Natural killer cell (primary cell): ENCODE measurements at regions not wholly inside any gene's neighbourhood (a gene's known extent, or its start where the extent isn't known, plus 50 kb on each side); places are given as distances from the start of the nearest gene placed in this dataset.

Source experiments
- ATAC-seq, 3 donors: fragments of 150-1000 bp in 2 of 3; fragments of 200-7000 bp in 1 of 3; cut with Tn5 transposase; 1 replicate in 1 of 3; 2 replicates in 2 of 3; pipeline ENCODE4 v1.10.0; 2021; ENCODE audit warnings: mild to moderate bottlenecking in 2 of 3, moderate library complexity in 2 of 3
- DNase-seq, 2 donors: peaks; one replicate each; pipeline versions ENCODE4 v3.0.0 to v3.0.0-alpha.2; 2013 to 2021; ENCODE audit warnings: mixed read lengths in 1 of 2
- H3K27ac ChIP-seq: one replicate; pipeline ENCODE4 v1.5.1; 2013; ENCODE audit warnings: mild to moderate bottlenecking, low read length
- H3K27me3 ChIP-seq: one replicate; pipeline ENCODE4 v1.6.1; 2013; ENCODE audit warnings: low read length; ENCODE audit not compliant: control insufficient read depth, insufficient read depth
- H3K36me3 ChIP-seq: one replicate; pipeline ENCODE4 v1.6.1; 2013; ENCODE audit warnings: low read length; ENCODE audit not compliant: control insufficient read depth, insufficient read depth
- H3K4me1 ChIP-seq: one replicate; pipeline ENCODE4 v1.6.1; 2013; ENCODE audit warnings: low read length; ENCODE audit not compliant: control insufficient read depth, insufficient read depth
- H3K4me3 ChIP-seq: one replicate; pipeline ENCODE4 v1.5.1; 2013; ENCODE audit warnings: low read length
- H3K9me3 ChIP-seq: one replicate; pipeline ENCODE4 v1.6.1; 2013; ENCODE audit warnings: low read length; ENCODE audit not compliant: control insufficient read depth, insufficient read depth
- H3K27ac Mint-ChIP-seq, 2 donors: one replicate each; pipeline ENCODE4 v1.8.0; 2022; ENCODE audit warnings: mild to moderate bottlenecking in 2 of 2, mixed read lengths in 2 of 2, moderate library complexity in 1 of 2
- H3K27me3 Mint-ChIP-seq, 2 donors: one replicate each; pipeline ENCODE4 v1.8.0; 2022; ENCODE audit warnings: low read depth in 2 of 2, mixed read lengths in 2 of 2
- H3K36me3 Mint-ChIP-seq: one replicate; pipeline ENCODE4 v1.8.0; 2022; ENCODE audit warnings: mixed read lengths
- H3K4me1 Mint-ChIP-seq, 2 donors: one replicate each; pipeline ENCODE4 v1.8.0; 2022; ENCODE audit warnings: mixed read lengths in 2 of 2
- H3K4me3 Mint-ChIP-seq: one replicate; pipeline ENCODE4 v1.8.0; 2022; ENCODE audit warnings: mild to moderate bottlenecking, moderate library complexity, mixed read lengths
- H3K9me3 Mint-ChIP-seq, 2 donors: one replicate each; pipeline ENCODE4 v1.8.0; 2022; ENCODE audit warnings: mixed read lengths in 2 of 2
- WGBS: methylation state at CpG from one replicate; pipeline ENCODE4 v1.1.7; 2013; ENCODE audit warnings: missing lambda C conversion rate; ENCODE audit not compliant: insufficient coverage; 5-methylcytosine and 5-hydroxymethylcytosine counted together
- intact Hi-C: fragments of 100-400 bp; cut with micrococcal nuclease; formaldehyde crosslinking; loops from one replicate; pipeline ENCODE4 v1.14.2; 2022
- TF ChIP-seq, protein P1 (sequence below): fragments of 200-600 bp; IDR thresholded peaks from one replicate; pipeline ENCODE4 v1.8.0; 2022; ENCODE audit warnings: antibody characterized with exemption

DNA sequence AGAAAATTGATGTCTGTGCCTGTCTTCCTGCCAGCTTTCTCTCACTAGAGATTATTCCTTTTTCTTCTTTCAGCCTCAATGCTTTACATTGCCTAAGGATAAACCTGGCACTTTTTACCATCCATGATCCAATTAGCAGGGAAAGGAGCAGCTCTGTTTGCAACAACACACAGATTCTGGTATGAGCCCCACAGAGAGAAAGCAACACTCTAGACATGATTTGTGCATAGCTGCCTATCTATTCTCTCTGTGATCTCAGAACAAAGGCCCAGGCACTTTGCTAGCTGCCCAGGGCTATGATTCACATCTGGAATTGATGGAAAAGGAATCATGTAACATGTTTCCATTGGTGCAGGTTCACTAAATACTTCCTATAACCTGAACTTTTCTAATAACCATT is 685.0 kb downstream of the ETS1 start:
- intact Hi-C loops, result no loop called here
- DNase-seq (no peak), ATAC-seq (no peak)
- no peaks in the 10 kb centered on the region for H3K36me3 ChIP-seq
- H3K27ac ChIP-seq, result no peak overlapping the region
- H3K4me3 ChIP-seq, result no peak overlapping the region
- peaks cover 4% of the 10 kb centered on the region for H3K9me3 ChIP-seq
- no peaks in the 10 kb centered on the region for H3K4me1 ChIP-seq
- no peak overlapping the region for H3K27ac Mint-ChIP-seq
- H3K4me1 Mint-ChIP-seq, result no peaks in the 10 kb centered on the region
- H3K9me3 Mint-ChIP-seq, result no peaks in the 10 kb centered on the region
- peaks cover 3% of the 10 kb centered on the region for H3K27me3 ChIP-seq
- no peak overlapping the region for H3K4me3 Mint-ChIP-seq
- H3K36me3 Mint-ChIP-seq, result no peaks in the 10 kb centered on the region
- H3K27me3 Mint-ChIP-seq, result peaks cover 3 to 31% of the 10 kb centered on the region in 2 donors
- TF ChIP-seq, protein P1, sequence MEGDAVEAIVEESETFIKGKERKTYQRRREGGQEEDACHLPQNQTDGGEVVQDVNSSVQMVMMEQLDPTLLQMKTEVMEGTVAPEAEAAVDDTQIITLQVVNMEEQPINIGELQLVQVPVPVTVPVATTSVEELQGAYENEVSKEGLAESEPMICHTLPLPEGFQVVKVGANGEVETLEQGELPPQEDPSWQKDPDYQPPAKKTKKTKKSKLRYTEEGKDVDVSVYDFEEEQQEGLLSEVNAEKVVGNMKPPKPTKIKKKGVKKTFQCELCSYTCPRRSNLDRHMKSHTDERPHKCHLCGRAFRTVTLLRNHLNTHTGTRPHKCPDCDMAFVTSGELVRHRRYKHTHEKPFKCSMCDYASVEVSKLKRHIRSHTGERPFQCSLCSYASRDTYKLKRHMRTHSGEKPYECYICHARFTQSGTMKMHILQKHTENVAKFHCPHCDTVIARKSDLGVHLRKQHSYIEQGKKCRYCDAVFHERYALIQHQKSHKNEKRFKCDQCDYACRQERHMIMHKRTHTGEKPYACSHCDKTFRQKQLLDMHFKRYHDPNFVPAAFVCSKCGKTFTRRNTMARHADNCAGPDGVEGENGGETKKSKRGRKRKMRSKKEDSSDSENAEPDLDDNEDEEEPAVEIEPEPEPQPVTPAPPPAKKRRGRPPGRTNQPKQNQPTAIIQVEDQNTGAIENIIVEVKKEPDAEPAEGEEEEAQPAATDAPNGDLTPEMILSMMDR, result no peak

DNA sequence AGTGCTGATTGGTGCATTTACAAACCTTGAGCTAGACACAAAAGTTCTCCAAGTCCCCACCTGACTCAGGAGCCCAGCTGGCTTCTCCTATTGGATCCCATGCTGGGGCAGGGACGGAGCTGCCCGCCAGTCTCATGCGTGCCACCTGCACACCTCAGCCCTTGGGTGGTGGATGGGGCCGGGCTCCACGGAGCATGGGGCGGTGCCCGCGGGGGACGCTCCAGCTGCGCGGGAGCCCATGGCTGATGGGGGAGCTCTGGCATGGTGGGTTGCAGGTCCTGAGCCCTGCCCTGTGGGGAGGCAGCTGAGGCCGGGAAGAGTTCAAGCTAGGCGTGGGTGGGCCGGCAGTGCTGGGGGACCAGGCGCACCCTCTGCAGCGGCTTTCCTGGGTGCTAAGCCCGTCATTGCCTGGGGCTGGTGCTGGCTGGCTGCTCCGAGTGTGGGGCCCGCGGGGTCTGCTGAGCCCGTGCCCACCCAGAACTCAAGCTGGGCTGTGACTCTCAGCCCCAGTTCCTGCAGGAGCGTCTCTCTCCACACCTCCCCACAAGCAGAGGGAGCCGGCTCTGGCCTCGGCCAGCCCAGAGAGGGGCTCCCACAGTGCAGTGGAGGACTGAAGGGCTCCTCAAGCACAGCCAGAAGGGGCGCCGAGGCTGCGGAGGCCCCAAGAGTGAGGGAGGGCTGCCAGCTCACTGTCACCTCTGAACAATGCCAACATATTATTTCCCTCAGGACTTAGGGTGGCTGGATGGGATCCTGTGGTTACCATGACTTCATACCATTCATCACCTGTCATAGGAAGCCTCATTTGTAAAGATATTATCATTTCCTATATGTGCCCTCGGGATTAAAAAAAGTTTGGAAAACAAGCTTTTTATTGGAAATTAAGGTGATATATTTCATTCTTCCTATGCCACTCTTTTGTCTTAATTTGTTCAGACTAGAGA is 688.7 kb downstream of the ETS1 start:
- ATAC-seq (no peak), DNase-seq (no peak)
- Histone ChIP-seq H3K27ac (no peak overlapping the region), H3K9me3 (peaks cover 4% of the 10 kb centered on the region), H3K27me3 (no peaks in the 10 kb centered on the region), H3K4me3 (no peak overlapping the region), H3K36me3 (no peaks in the 10 kb centered on the region), H3K4me1 (no peaks in the 10 kb centered on the region)
- intact Hi-C loops, result no loop called here
- Mint-ChIP-seq H3K27ac (no peak overlapping the region), H3K36me3 (no peaks in the 10 kb centered on the region), H3K9me3 (no peaks in the 10 kb centered on the region), H3K27me3 (peaks cover 5 to 14% of the 10 kb centered on the region in 2 donors), H3K4me3 (no peak overlapping the region), H3K4me1 (no peaks in the 10 kb centered on the region)
- 96% methylated on average over 27 of the region's 28 CpGs for WGBS
- TF ChIP-seq, protein P1, result no peak

DNA sequence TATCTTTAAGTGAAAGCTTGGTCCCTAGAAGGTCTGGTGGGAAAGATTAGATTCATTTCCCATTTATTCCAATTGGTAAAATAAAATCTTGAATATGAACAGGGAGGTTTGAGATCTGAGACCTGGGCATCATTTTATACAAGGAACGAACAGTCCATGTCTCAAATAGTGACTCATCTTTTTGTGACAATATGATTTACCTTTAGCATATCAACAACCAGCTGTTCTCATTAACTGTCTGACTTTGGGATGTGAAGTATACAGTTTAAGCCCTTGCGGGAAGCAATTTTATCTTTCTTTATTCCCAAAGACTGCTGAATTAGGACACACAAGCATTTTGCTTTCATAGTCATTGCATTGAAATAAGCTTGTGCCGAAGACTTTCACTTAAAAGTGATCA is 691.6 kb downstream of the ETS1 start:
- TF ChIP-seq, protein P1, result no peak
- DNase-seq (no peak), ATAC-seq (no peak)
- no peaks in the 10 kb centered on the region for H3K36me3 ChIP-seq
- intact Hi-C loops, result no loop called here
- peaks cover 4% of the 10 kb centered on the region for H3K9me3 ChIP-seq
- Mint-ChIP-seq H3K9me3 (no peaks in the 10 kb centered on the region), H3K4me3 (no peak overlapping the region), H3K27ac (no peak overlapping the region), H3K27me3 (peaks cover 3 to 16% of the 10 kb centered on the region in 2 donors), H3K4me1 (no peaks in the 10 kb centered on the region), H3K36me3 (no peaks in the 10 kb centered on the region)
- H3K4me3 ChIP-seq, result no peak overlapping the region
- no peaks in the 10 kb centered on the region for H3K4me1 ChIP-seq
- WGBS, result 50% methylated on average over 1 of the region's 3 CpGs
- H3K27ac ChIP-seq, result no peak overlapping the region
- H3K27me3 ChIP-seq, result no peaks in the 10 kb centered on the region

DNA sequence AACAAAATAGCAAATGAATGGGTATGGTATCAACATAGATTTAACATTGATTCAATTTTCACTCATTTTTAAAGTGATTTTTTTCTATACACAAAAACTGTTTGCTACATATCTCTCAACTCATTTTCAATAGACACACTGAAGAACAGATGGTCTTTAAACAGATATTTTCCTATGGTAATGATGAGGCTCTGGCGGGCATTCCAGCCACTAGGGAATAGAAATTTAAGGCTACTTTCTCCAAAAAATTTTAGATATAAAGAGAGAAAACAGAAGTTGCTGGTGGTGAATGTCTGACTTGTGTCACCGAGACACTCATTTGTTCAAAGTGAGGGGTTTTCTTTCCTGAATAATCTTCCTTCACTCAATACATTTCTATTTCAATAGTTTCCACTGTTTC is 693.0 kb downstream of the ETS1 start:
- no peak overlapping the region for H3K27ac ChIP-seq
- H3K27ac Mint-ChIP-seq, result no peak overlapping the region
- TF ChIP-seq, protein P1, result no peak
- H3K27me3 Mint-ChIP-seq, result peaks cover 3 to 16% of the 10 kb centered on the region in 2 donors
- DNase-seq (no peak), ATAC-seq (no peak)
- no CpG with 5 or more reads among the region's 2 CpGs for WGBS
- no peaks in the 10 kb centered on the region for H3K27me3 ChIP-seq
- intact Hi-C loops, result no loop called here
- H3K4me3 ChIP-seq, result no peak overlapping the region
- no peaks in the 10 kb centered on the region for H3K36me3 Mint-ChIP-seq
- H3K4me1 Mint-ChIP-seq, result no peaks in the 10 kb centered on the region
- no peaks in the 10 kb centered on the region for H3K36me3 ChIP-seq
- peaks cover 4% of the 10 kb centered on the region for H3K9me3 ChIP-seq
- no peaks in the 10 kb centered on the region for H3K4me1 ChIP-seq
- no peaks in the 10 kb centered on the region for H3K9me3 Mint-ChIP-seq
- H3K4me3 Mint-ChIP-seq, result no peak overlapping the region
